ENCODE measurements at regions not wholly inside any gene's neighbourhood (a gene's known extent, or its start where the extent isn't known, plus 50 kb on each side); places are given as distances from the start of the nearest gene placed in this dataset.
A peak's percentile ranks its signal among the peaks of the same experiment; 100 is the strongest.

GRCh38 chr3:182725372-182726251 lies 67.7 kb upstream of the ATP11B start:
- TF ChIP-seq CTCF (IDR thresholded peaks at IDR 0.05) = no peak
- Histone ChIP-seq H3K27me3 (replicated peaks; ENCODE audit: insufficient read depth) (no peaks in the 10 kb centered on the region), H3K4me1 (ENCODE audit: control insufficient read depth in 1 of 2, low read depth in 2 of 2) (no peaks in the 10 kb centered on the region), H3K36me3 (no peaks in the 10 kb centered on the region), H3K9me3 (no peaks in the 10 kb centered on the region), H3K4me3 (peak overlapping the region; percentile 38), H3K27ac (no peak overlapping the region)
- DNase-seq (ENCODE audit: low spot score) (no peak), ATAC-seq (ENCODE audit: insufficient number of reproducible peaks, low FRiP score, low read depth) (no peak)

- no peaks in the 10 kb centered on the region for H3K27me3 ChIP-seq (replicated peaks; ENCODE audit: insufficient read depth)
- peak overlapping the region; percentile 38 for H3K4me3 ChIP-seq
- no peak overlapping the region for H3K27ac ChIP-seq
- no peaks in the 10 kb centered on the region for H3K4me1 ChIP-seq (ENCODE audit: control insufficient read depth in 1 of 2, low read depth in 2 of 2)
- no peak for ATAC-seq (ENCODE audit: insufficient number of reproducible peaks, low FRiP score, low read depth)
- no peak for DNase-seq (ENCODE audit: low spot score)
- H3K36me3 ChIP-seq = no peaks in the 10 kb centered on the region
- TF ChIP-seq CTCF (IDR thresholded peaks at IDR 0.05) = no peak
- no peaks in the 10 kb centered on the region for H3K9me3 ChIP-seq
Observed at GRCh38 chr3:182726258-182727142, 66.8 kb upstream of the ATP11B start.

GRCh38 chr3:182728238-182728637 lies 65.1 kb upstream of the ATP11B start:
- no peak for TF ChIP-seq CTCF (IDR thresholded peaks at IDR 0.05)
- no peaks in the 10 kb centered on the region for H3K9me3 ChIP-seq
- no peak overlapping the region for H3K27ac ChIP-seq
- H3K36me3 ChIP-seq = no peaks in the 10 kb centered on the region
- H3K27me3 ChIP-seq (replicated peaks; ENCODE audit: insufficient read depth) = no peaks in the 10 kb centered on the region
- no peak for DNase-seq (ENCODE audit: low spot score)
- H3K4me3 ChIP-seq = no peak overlapping the region
- ATAC-seq (ENCODE audit: insufficient number of reproducible peaks, low FRiP score, low read depth) = no peak
- no peaks in the 10 kb centered on the region for H3K4me1 ChIP-seq (ENCODE audit: control insufficient read depth in 1 of 2, low read depth in 2 of 2)

GRCh38 chr3:182729903-182730674 lies 63.2 kb upstream of the ATP11B start:
- no peaks in the 10 kb centered on the region for H3K36me3 ChIP-seq
- DNase-seq (ENCODE audit: low spot score) (no peak), ATAC-seq (ENCODE audit: insufficient number of reproducible peaks, low FRiP score, low read depth) (no peak)
- no peak overlapping the region for H3K27ac ChIP-seq
- no peaks in the 10 kb centered on the region for H3K4me1 ChIP-seq (ENCODE audit: control insufficient read depth in 1 of 2, low read depth in 2 of 2)
- TF ChIP-seq CTCF (IDR thresholded peaks at IDR 0.05) = no peak
- H3K4me3 ChIP-seq = no peak overlapping the region
- no peaks in the 10 kb centered on the region for H3K9me3 ChIP-seq
- no peaks in the 10 kb centered on the region for H3K27me3 ChIP-seq (replicated peaks; ENCODE audit: insufficient read depth)
